Bronchial epithelial cell (primary cell): ENCODE measurements at regions not wholly inside any gene's neighbourhood (a gene's known extent, or its start where the extent isn't known, plus 50 kb on each side); places are given as distances from the start of the nearest gene placed in this dataset.

Experiments
- DNase-seq: peaks from one replicate; pipeline ENCODE4 v3.0.0-alpha.2; 2010; ENCODE audit warnings: low read depth
- FAIRE-seq: peaks from 2 replicates; lab custom pipeline; 2011; peaks lifted over from hg19 to GRCh38; lab: Jason Lieb, UNC
- H3K27me3 ChIP-seq: 2 replicates; pipeline ENCODE4 v1.5.1; 2011; ENCODE audit warnings: low read length; ENCODE audit not compliant: control insufficient read depth, insufficient read depth
- H3K36me3 ChIP-seq: 2 replicates; pipeline ENCODE4 v1.5.1; 2011; ENCODE audit warnings: low read length; ENCODE audit not compliant: control insufficient read depth, insufficient read depth
- H3K4me3 ChIP-seq: 2 replicates; pipeline ENCODE4 v1.5.1; 2011; ENCODE audit warnings: mild to moderate bottlenecking, low read depth, low read length, control low read depth
- CTCF ChIP-seq: IDR thresholded peaks from 2 replicates; pipeline ENCODE4 v1.5.1; 2011; ENCODE audit warnings: mild to moderate bottlenecking, moderate library complexity, low read length, control low read depth, inconsistent platforms; ENCODE audit not compliant: insufficient read depth, severe bottlenecking

GRCh38 chr10:107848726-107849360, 684.3 kb upstream of the SORCS1 start:
- no peak for FAIRE-seq
- no peaks in the 10 kb centered on the region for H3K36me3 ChIP-seq
- H3K27me3 ChIP-seq, result no peaks in the 10 kb centered on the region
- no peak for DNase-seq
- TF ChIP-seq CTCF, result no peak
- H3K4me3 ChIP-seq, result no peak overlapping the region

- Histone ChIP-seq H3K27me3 (no peaks in the 10 kb centered on the region), H3K36me3 (no peaks in the 10 kb centered on the region), H3K4me3 (no peak overlapping the region)
- no peak for TF ChIP-seq CTCF
- DNase-seq (no peak), FAIRE-seq (no peak)
Observed at GRCh38 chr10:107847620-107848019, 683.1 kb upstream of the SORCS1 start.

GRCh38 chr10:107834706-107835105, 670.2 kb upstream of the SORCS1 start:
- no peaks in the 10 kb centered on the region for H3K27me3 ChIP-seq
- DNase-seq (peak; percentile 54), FAIRE-seq (no peak)
- no peak for TF ChIP-seq CTCF
- no peak overlapping the region for H3K4me3 ChIP-seq
- H3K36me3 ChIP-seq, result no peaks in the 10 kb centered on the region

- Histone ChIP-seq H3K36me3 (no peaks in the 10 kb centered on the region), H3K4me3 (no peak overlapping the region), H3K27me3 (no peaks in the 10 kb centered on the region)
- TF ChIP-seq CTCF, result no peak
- FAIRE-seq (no peak), DNase-seq (no peak)
Observed at GRCh38 chr10:107831772-107832171, 667.3 kb upstream of the SORCS1 start.

GRCh38 chr10:107829161-107829560, 664.7 kb upstream of the SORCS1 start:
- no peak for DNase-seq

More at GRCh38 chr10:107829161-107829560, 664.7 kb upstream of the SORCS1 start:
- H3K36me3 ChIP-seq, result no peaks in the 10 kb centered on the region
- no peak for FAIRE-seq
- no peak overlapping the region for H3K4me3 ChIP-seq
- no peaks in the 10 kb centered on the region for H3K27me3 ChIP-seq
- no peak for TF ChIP-seq CTCF
